HG03575 (cell line): ENCODE measurements at regions not wholly inside any gene's neighbourhood (a gene's known extent, or its start where the extent isn't known, plus 50 kb on each side); places are given as distances from the start of the nearest gene placed in this dataset.
"Not testable (repeated sequence)": the region's sequence is repeated elsewhere in the genome, so short reads cannot be mapped to it uniquely, and the experiment has no call there.

Source experiments
- ATAC-seq: cut with Tn5 transposase; IDR thresholded peaks from one replicate; pipeline ENCODE4 v1.9.1; 2021; ENCODE audit not compliant: unreplicated experiment, insufficient number of reproducible peaks, low FRiP score; ENCODE audit errors: extremely low read depth

DNA sequence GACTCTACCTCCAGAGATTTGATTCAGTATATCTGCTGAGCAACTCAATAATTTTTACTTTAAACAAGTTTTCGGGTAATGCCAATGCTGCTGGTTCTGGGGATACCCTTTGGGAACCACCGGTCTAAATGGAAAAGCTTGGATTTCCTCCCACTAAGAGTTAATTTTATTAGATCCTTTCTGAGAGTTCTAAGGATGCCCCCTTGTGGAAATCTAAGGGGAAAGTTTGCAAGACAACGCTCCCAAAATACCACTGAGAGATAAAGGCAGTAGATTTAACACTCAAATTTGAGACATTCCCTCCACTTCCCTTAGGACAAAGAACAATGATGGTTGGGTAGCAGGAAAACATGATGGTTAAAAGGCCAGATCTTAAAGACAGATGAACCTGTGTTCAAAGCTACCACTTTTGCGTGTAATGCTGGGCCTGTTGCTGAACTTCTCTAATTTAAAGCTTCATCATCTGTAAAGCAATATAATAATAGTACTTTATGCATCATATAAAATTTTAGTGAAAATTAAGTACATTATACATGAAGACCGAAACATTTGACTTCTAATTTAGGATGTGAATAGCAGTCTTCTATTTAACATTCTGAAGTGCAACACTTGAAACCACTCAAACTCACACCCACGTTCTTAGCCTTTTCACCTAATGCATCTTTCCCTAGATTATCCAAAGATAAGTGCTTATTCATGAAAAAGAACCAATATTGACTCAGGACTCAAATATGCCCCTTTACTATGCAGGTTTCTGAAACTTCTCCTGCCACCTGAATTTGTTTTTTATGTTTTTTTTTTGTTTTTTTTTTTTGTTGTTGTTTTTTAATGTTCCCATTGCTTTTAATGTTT lies 110.1 kb upstream of the LUZP2 start:
- ATAC-seq, result no peak

DNA sequence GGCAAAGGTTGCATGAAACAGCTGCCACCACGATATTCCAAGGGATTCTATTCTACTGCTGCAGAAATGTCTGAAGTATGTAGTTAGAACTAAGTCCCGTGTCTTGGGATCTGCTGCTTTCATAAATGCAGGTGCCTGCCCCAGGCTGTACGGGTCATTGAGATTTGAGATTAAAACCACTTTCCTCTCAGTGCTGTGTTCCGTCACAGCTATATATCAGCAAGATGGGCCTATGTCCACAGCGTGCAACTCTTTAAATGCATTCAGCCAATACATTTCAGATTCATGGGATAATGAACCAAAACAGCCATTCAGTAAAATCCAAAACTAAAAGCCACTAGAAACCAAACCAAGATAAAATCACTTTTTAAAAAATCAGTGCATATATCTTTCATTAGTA lies 107.3 kb upstream of the LUZP2 start:
- ATAC-seq, result no peak

DNA sequence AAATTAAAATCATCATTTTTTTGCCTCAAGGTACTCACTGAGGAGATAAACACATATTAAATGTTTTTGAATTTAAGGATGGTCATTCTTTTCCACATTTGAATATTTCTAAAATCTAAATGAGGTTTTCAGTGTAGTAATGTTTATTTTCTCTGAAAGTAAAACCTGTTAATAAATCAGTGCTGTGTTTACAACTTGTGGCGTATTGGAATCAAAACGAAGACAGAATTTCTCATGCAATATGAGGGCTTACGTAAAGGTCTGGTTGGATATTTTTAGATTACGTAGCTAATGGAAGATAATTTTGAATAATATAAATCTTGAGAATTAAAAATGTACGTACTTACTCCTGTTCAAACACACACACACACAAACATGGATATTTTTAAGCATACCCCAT lies 106.8 kb upstream of the LUZP2 start:
- ATAC-seq, result no peak

DNA sequence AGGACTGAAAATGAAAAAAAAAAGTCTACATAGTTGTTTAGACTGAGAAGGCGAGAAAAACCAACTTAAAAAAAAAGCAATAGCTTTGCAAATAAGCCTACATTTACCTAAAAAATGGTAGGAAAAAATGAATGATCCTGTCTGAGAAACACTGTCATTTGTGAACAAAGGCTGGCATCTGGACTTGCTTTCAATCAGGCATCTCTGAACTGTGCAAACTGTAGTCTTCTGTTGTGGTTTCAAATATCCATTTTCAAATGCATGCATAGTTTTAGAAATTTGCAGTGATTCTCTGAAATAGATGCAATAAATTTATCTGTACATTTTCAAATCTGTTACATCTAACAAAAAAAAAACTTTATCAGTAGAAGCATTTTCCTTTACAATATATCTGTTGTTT lies 106.1 kb upstream of the LUZP2 start:
- ATAC-seq, result no peak

DNA sequence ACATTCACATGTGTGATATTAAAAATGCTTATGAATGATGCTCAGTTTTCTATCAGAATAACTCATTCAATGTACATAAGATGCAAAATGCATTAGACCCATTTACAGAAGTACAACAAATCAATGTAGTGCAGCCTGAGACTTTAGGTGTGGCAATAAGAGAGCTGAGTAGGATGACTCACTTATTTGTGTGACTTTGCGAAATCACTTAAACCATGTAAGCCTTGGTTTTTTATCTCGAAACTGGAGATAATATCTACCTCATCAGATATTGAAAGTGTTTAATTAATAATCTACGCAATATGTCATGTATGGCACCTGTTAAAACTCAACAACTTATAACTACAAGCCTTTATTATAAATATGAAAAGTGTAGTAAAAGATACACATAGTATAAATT lies 105.7 kb upstream of the LUZP2 start:
- ATAC-seq, result no peak

DNA sequence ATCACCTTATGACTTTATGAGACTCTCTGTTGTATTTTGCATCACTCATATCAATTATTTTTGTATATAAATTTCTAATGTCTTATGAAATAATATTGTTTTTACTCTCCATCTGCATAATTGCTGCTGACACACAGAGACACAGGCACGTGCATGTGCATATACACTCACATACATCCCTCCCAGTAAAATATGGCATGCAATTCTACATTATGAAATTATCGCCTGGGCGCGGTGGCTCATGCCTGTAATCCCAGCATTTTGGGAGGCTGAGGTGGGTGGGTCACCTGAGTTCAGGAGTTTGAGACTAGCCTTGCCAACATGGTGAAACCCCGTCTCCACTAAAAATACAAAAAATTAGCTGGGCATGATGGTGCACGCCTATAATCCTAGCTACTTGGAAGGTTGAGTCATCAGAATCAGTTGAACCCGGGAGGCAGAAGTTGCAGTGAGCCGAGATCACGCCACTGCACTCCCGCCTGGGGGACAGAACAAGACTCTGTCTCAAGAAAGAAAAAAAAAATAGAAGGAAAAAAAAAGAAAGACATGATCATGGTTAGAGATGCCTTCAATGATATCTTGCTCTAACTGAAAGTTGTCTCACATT lies 96.7 kb upstream of the LUZP2 start:
- no peak for ATAC-seq

DNA sequence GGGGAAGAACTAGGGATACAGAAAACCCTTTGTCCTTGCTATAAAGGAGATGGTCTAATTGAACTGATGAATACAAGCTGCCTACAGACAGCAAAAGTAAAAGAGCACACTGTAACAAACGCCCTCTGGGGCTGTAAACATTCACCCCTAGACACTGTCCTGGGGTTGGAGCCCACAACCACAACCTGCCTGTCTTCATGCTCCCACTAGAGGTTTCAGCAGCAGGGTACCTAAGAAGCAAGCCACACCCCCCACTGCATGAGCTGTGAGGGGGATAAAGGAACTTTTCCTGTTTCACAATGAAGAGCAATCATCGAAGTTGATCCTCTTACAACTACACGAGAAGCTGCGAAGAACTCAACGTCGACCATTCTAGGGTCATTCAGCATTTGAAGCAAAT lies 90.5 kb upstream of the LUZP2 start:
- ATAC-seq, result no peak

DNA sequence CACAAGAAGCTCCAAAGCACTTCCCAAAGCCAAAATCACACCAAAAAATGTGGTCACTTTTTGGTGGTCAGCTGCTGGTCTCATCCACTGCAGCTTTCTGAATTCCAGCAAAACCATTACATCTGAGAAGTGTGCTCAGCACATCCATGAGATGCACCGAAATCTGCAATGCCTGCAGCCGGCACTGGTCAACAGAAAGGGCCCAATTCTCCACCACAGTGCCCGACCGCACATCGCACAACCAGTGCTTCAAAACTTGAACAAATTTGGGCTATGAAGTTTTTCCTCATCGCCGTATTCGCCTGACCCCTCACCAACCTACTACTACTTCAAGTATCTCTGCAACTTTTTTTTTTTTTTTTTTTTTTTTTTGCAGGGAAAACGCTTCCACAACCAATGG lies 89.9 kb upstream of the LUZP2 start:
- ATAC-seq, result no peak

DNA sequence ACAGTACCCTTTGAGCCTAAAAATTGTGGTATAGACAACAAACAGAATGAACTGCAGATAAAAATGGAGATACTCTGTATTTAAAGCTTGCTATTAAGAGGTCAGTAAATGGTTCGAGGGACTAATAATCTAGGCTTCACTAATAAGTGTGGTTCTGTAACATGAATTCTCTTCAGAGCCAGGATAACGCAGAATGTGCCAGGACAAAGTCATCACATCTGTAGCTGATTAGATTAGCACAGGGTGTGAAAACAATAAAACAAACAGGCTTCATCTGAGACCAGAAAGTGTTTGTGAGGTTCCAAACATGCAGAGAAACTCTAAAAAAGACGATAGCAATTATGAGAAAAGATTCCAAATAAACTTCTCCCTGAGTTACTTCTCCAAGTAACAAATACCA lies 89.1 kb upstream of the LUZP2 start:
- no peak for ATAC-seq

DNA sequence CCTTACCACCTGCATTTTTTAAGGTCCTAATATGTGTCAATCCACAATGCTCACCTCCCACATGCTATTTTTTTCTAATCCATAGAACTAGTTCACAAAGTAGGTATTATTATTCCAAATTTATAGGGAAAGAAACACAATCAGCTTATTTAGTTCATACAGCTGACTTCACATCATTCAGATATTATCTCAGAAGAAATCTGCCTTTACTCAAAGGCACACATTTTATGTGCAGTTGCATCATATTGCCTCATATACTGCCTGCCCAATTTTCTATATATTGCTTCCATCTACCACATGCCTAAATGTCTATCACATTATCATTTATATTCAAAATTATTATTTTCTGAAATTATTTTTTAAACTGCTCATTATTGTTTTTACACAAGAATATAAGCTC lies 88.7 kb upstream of the LUZP2 start:
- ATAC-seq, result no peak

DNA sequence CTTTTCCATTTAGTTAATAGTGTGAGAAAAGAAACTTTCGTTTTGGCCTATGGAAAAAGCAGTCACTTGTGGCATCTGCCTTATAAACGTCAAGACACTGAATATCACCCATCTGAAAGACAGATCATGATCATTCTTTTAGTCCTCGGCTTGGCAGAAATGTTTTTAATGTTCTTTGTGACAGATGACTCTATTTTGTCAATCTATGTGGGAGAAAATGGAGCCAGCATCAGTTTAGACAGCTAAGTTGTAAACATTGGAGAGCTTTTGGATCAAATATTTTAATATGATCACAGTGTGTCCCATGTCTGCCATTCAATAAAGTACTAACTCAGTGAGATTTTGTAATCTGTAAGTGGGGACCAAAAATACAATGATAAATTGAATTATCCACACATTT lies 85.1 kb upstream of the LUZP2 start:
- no peak for ATAC-seq

DNA sequence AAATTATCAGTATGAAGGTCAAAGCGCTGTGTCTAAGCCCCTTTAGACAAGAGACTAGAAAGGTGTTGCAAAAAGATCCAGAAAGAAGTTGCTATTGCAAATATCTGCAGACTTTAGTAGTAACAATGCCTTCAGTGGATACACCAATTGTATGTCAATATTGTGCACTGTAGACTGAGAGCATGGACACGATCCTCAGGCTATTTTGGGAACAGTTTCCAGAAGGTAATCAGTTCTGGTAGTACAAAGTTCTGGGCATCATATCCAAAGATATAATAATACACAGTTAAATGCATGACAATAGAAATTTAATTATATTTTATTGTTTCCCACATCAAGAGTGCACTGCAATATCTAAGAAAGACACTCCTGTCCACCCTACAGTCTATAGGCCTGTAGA lies 84.1 kb upstream of the LUZP2 start:
- ATAC-seq, result no peak

DNA sequence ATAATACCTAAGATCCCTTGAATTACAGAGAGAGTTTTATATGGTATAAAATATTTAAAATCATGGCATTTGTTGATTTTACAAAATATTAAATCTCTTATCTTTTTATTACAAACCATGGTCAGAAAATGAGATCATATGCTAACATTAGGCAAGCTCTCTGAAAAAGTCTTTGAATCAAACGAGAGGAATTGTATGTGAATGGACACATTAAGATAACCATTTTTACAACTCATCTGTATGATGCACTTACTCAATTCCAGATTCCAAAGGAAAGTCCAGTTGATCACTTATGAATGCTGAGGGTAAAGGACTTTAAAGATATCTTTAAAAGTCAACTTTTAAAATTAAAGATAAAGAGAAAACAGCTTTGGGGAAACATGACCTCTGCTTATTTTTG lies 83.5 kb upstream of the LUZP2 start:
- no peak for ATAC-seq

DNA sequence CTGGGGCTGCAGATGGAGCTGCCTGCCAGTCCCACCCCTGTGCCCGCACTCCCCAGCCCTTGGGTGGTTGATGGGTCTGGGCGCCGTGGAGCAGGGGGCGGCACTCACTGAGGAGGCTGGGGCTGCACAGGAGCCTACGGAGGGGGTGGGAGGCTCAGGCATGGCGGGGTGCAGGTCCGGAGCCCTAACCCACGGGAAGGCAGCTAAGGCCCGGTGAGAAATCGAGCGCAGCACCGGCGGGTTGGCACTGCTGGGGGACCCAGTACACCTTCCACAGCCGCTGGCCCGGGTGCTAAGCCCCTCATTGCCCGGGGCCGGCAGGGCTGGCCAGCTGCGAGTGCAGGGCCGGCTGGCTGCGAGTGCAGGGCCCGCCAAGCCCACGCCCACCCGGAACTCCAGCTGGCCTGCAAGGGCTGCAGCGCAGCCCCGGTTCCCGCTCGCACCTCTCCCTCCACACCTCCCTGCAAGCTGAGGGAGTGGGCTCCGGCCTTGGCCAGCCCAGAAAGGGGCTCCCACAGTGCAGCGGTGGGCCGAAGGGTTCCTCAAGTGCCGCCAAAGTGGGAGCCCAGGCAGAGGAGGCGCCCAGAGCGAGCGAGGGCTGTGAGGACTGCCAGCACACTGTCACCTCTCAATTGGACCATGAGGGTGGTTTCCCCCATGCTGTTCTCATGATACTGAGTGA lies 80.8 kb upstream of the LUZP2 start:
- not testable (repeated sequence) for ATAC-seq

DNA sequence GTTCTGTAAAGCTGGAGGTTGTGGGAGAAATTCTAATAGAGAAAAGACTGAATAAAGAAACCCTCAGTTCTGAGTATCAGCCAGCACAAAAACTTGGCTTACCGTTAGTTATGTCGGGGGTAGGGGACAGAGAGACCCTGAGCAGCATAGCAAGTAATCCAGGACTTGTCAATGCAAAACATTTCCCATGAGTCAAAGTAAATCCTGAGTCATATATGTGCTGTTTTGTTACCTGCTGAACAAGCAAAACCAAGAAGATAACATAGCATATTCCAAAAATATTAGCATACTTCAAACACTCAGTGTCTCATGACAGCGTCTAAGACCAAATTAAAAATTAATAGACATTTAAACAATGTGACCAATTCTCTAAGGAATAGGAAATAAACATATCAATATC lies 75.1 kb upstream of the LUZP2 start:
- no peak for ATAC-seq

DNA sequence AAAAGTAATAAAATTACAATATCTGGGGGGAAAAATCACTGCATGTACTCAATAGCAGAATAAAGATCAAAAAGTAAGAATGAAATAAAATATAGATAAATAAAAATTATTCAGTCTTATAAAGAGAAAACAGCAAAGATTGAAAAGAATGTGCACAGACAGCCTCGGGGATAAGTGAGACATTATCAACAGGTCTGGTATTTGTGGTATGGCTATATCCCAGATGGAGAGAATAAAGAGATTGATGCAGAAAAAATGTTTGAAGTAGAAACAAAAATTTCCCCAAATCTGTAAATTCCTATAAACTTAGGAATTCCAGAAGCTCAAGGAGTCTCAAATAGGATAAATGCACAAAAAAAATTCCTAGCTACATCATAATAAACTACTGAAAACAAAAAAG lies 74.5 kb upstream of the LUZP2 start:
- no peak for ATAC-seq

DNA sequence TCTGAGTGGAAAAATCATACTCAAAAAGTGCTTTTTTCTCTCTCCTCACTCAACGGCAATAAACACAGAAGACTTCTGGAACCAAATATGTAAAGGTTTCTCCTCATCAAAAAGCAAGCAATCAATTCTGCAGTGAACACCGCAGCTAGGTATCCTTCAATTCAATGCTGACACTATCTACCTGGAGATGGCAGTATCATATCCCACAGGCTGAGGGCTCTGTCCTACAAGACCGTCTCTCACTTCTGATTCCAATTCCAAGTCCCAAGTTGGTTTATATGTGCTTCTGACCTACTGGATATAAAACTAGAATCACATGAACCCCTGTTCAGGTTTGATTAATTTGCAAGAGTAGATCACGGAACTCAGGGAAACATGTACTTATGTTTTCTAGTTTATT lies 59.7 kb upstream of the LUZP2 start:
- no peak for ATAC-seq
